ENCODE measurements at regions not wholly inside any gene's neighbourhood (a gene's known extent, or its start where the extent isn't known, plus 50 kb on each side); places are given as distances from the start of the nearest gene placed in this dataset.

- Histone ChIP-seq H3K4me1 (ENCODE audit: control insufficient read depth, insufficient read depth, low read length) (no peaks in the 10 kb centered on the region), H3K36me3 (ENCODE audit: control insufficient read depth, insufficient read depth, low read length) (no peaks in the 10 kb centered on the region), H3K9me3 (ENCODE audit: control insufficient read depth, low read length) (no peaks in the 10 kb centered on the region), H3K27ac (ENCODE audit: insufficient read depth, low read depth, low read length, poor library complexity, severe bottlenecking) (no peak overlapping the region), H3K4me3 (ENCODE audit: insufficient read depth, low read depth, low read length) (no peak overlapping the region), H3K27me3 (ENCODE audit: control insufficient read depth, insufficient read depth, low read length, poor library complexity, severe bottlenecking) (no peaks in the 10 kb centered on the region)
- 95 to 100% methylated on average over 1 of the region's 2 CpGs for WGBS, 2 experiments
Measured at GRCh38 chr9:119998614-119999013, 581.4 kb downstream of the CDK5RAP2 start.

GRCh38 chr9:119991797-119992196 lies 588.2 kb downstream of the CDK5RAP2 start:
- 91 to 94% methylated on average over 4 of the region's 4 CpGs for WGBS, 2 experiments
- Histone ChIP-seq H3K9me3 (ENCODE audit: control insufficient read depth, low read length) (no peaks in the 10 kb centered on the region), H3K36me3 (ENCODE audit: control insufficient read depth, insufficient read depth, low read length) (no peaks in the 10 kb centered on the region), H3K4me1 (ENCODE audit: control insufficient read depth, insufficient read depth, low read length) (no peaks in the 10 kb centered on the region), H3K27me3 (ENCODE audit: control insufficient read depth, insufficient read depth, low read length, poor library complexity, severe bottlenecking) (no peaks in the 10 kb centered on the region), H3K4me3 (ENCODE audit: insufficient read depth, low read depth, low read length) (no peak overlapping the region), H3K27ac (ENCODE audit: insufficient read depth, low read depth, low read length, poor library complexity, severe bottlenecking) (no peak overlapping the region)

- no peaks in the 10 kb centered on the region for H3K9me3 ChIP-seq (ENCODE audit: control insufficient read depth, low read length)
- no peak overlapping the region for H3K27ac ChIP-seq (ENCODE audit: insufficient read depth, low read depth, low read length, poor library complexity, severe bottlenecking)
- WGBS, 2 experiments = 87 to 88% methylated on average over 11 of the region's 11 CpGs
- H3K4me3 ChIP-seq (ENCODE audit: insufficient read depth, low read depth, low read length) = no peak overlapping the region
- H3K27me3 ChIP-seq (ENCODE audit: control insufficient read depth, insufficient read depth, low read length, poor library complexity, severe bottlenecking) = no peaks in the 10 kb centered on the region
- no peaks in the 10 kb centered on the region for H3K4me1 ChIP-seq (ENCODE audit: control insufficient read depth, insufficient read depth, low read length)
- no peaks in the 10 kb centered on the region for H3K36me3 ChIP-seq (ENCODE audit: control insufficient read depth, insufficient read depth, low read length)
Measured at GRCh38 chr9:119986713-119987112, 593.3 kb downstream of the CDK5RAP2 start.

GRCh38 chr9:119986205-119986604 lies 593.8 kb downstream of the CDK5RAP2 start:
- no peak overlapping the region for H3K27ac ChIP-seq (ENCODE audit: insufficient read depth, low read depth, low read length, poor library complexity, severe bottlenecking)
- WGBS, 2 experiments = 90 to 92% methylated on average over 4 of the region's 4 CpGs
- no peaks in the 10 kb centered on the region for H3K27me3 ChIP-seq (ENCODE audit: control insufficient read depth, insufficient read depth, low read length, poor library complexity, severe bottlenecking)
- H3K9me3 ChIP-seq (ENCODE audit: control insufficient read depth, low read length) = no peaks in the 10 kb centered on the region
- no peaks in the 10 kb centered on the region for H3K36me3 ChIP-seq (ENCODE audit: control insufficient read depth, insufficient read depth, low read length)
- no peaks in the 10 kb centered on the region for H3K4me1 ChIP-seq (ENCODE audit: control insufficient read depth, insufficient read depth, low read length)
- no peak overlapping the region for H3K4me3 ChIP-seq (ENCODE audit: insufficient read depth, low read depth, low read length)

GRCh38 chr9:119974026-119974425 lies 604.8 kb upstream of the BRINP1 start:
- 96 to 98% methylated on average over 2 of the region's 2 CpGs for WGBS, 2 experiments
- H3K27me3 ChIP-seq (ENCODE audit: control insufficient read depth, insufficient read depth, low read length, poor library complexity, severe bottlenecking) = no peaks in the 10 kb centered on the region
- no peaks in the 10 kb centered on the region for H3K9me3 ChIP-seq (ENCODE audit: control insufficient read depth, low read length)
- no peaks in the 10 kb centered on the region for H3K36me3 ChIP-seq (ENCODE audit: control insufficient read depth, insufficient read depth, low read length)
- no peaks in the 10 kb centered on the region for H3K4me1 ChIP-seq (ENCODE audit: control insufficient read depth, insufficient read depth, low read length)
- H3K27ac ChIP-seq (ENCODE audit: insufficient read depth, low read depth, low read length, poor library complexity, severe bottlenecking) = no peak overlapping the region
- H3K4me3 ChIP-seq (ENCODE audit: insufficient read depth, low read depth, low read length) = no peak overlapping the region

GRCh38 chr9:119968836-119969707 lies 599.8 kb upstream of the BRINP1 start:
- Histone ChIP-seq H3K27me3 (ENCODE audit: control insufficient read depth, insufficient read depth, low read length, poor library complexity, severe bottlenecking) (no peaks in the 10 kb centered on the region), H3K4me1 (ENCODE audit: control insufficient read depth, insufficient read depth, low read length) (peaks cover 4% of the 10 kb centered on the region), H3K9me3 (ENCODE audit: control insufficient read depth, low read length) (no peaks in the 10 kb centered on the region), H3K36me3 (ENCODE audit: control insufficient read depth, insufficient read depth, low read length) (no peaks in the 10 kb centered on the region), H3K4me3 (ENCODE audit: insufficient read depth, low read depth, low read length) (no peak overlapping the region), H3K27ac (ENCODE audit: insufficient read depth, low read depth, low read length, poor library complexity, severe bottlenecking) (no peak overlapping the region)
- WGBS, 2 experiments = 43 to 46% methylated on average over 17 of the region's 17 CpGs

- Histone ChIP-seq H3K9me3 (ENCODE audit: control insufficient read depth, low read length) (no peaks in the 10 kb centered on the region), H3K27ac (ENCODE audit: insufficient read depth, low read depth, low read length, poor library complexity, severe bottlenecking) (no peak overlapping the region), H3K27me3 (ENCODE audit: control insufficient read depth, insufficient read depth, low read length, poor library complexity, severe bottlenecking) (no peaks in the 10 kb centered on the region), H3K4me3 (ENCODE audit: insufficient read depth, low read depth, low read length) (no peak overlapping the region), H3K36me3 (ENCODE audit: control insufficient read depth, insufficient read depth, low read length) (no peaks in the 10 kb centered on the region), H3K4me1 (ENCODE audit: control insufficient read depth, insufficient read depth, low read length) (peaks cover 4% of the 10 kb centered on the region)
- 98 to 99% methylated on average over 5 of the region's 6 CpGs for WGBS, 2 experiments
Measured at GRCh38 chr9:119967867-119968535, 598.8 kb upstream of the BRINP1 start.

GRCh38 chr9:119963798-119964372 lies 594.6 kb upstream of the BRINP1 start:
- 1 to 5% methylated on average over 5 of the region's 5 CpGs for WGBS, 2 experiments
- Histone ChIP-seq H3K9me3 (ENCODE audit: control insufficient read depth, low read length) (no peaks in the 10 kb centered on the region), H3K27ac (ENCODE audit: insufficient read depth, low read depth, low read length, poor library complexity, severe bottlenecking) (peak overlapping the region; percentile 17), H3K27me3 (ENCODE audit: control insufficient read depth, insufficient read depth, low read length, poor library complexity, severe bottlenecking) (no peaks in the 10 kb centered on the region), H3K4me3 (ENCODE audit: insufficient read depth, low read depth, low read length) (no peak overlapping the region), H3K36me3 (ENCODE audit: control insufficient read depth, insufficient read depth, low read length) (no peaks in the 10 kb centered on the region), H3K4me1 (ENCODE audit: control insufficient read depth, insufficient read depth, low read length) (peaks cover 4% of the 10 kb centered on the region)

- H3K4me1 ChIP-seq (ENCODE audit: control insufficient read depth, insufficient read depth, low read length) = peaks cover 4% of the 10 kb centered on the region
- H3K4me3 ChIP-seq (ENCODE audit: insufficient read depth, low read depth, low read length) = no peak overlapping the region
- H3K9me3 ChIP-seq (ENCODE audit: control insufficient read depth, low read length) = no peaks in the 10 kb centered on the region
- peak overlapping the region; percentile 17 for H3K27ac ChIP-seq (ENCODE audit: insufficient read depth, low read depth, low read length, poor library complexity, severe bottlenecking)
- H3K36me3 ChIP-seq (ENCODE audit: control insufficient read depth, insufficient read depth, low read length) = no peaks in the 10 kb centered on the region
- H3K27me3 ChIP-seq (ENCODE audit: control insufficient read depth, insufficient read depth, low read length, poor library complexity, severe bottlenecking) = no peaks in the 10 kb centered on the region
- 48 to 54% methylated on average over 4 of the region's 4 CpGs for WGBS, 2 experiments
Measured at GRCh38 chr9:119963258-119963797, 594.1 kb upstream of the BRINP1 start.

Data from ectodermal cell (in vitro differentiated cells).